SJSA1 (cell line): ENCODE measurements at regions not wholly inside any gene's neighbourhood (a gene's known extent, or its start where the extent isn't known, plus 50 kb on each side); places are given as distances from the start of the nearest gene placed in this dataset.

ENCODE experiments used
- DNase-seq, 2 experiments: peaks; one replicate each; pipeline ENCODE4 v3.0.0-alpha.2; 2015 to 2020; ENCODE audit warnings: low spot score in 2 of 2, low read depth in 1 of 2
- H3K27ac ChIP-seq: fragments of 250-450 bp; sonication (Bioruptor Pico); 2 replicates; pipeline ENCODE4 v1.5.1; 2020; ENCODE audit warnings: mild to moderate bottlenecking, moderate library complexity
- H3K27me3 ChIP-seq: fragments of 250-450 bp; sonication (Bioruptor Pico); replicated peaks from 2 replicates; pipeline ENCODE4 v1.5.1; 2020; ENCODE audit warnings: mild to moderate bottlenecking, moderate library complexity
- H3K36me3 ChIP-seq: fragments of 250-450 bp; sonication (Bioruptor Pico); 2 replicates; pipeline ENCODE4 v1.5.1; 2020; ENCODE audit warnings: mild to moderate bottlenecking
- H3K4me1 ChIP-seq: fragments of 250-450 bp; sonication (Bioruptor Pico); replicated peaks from 2 replicates; pipeline ENCODE4 v1.6.1; 2021; ENCODE audit warnings: mild to moderate bottlenecking
- H3K4me3 ChIP-seq: fragments of 250-450 bp; sonication (Bioruptor Pico); 2 replicates; pipeline ENCODE4 v1.5.1; 2020; ENCODE audit warnings: mild to moderate bottlenecking
- H3K9me3 ChIP-seq: fragments of 250-450 bp; sonication (Bioruptor Pico); replicated peaks from 2 replicates; pipeline ENCODE4 v1.5.1; 2020; ENCODE audit warnings: mild to moderate bottlenecking

DNA sequence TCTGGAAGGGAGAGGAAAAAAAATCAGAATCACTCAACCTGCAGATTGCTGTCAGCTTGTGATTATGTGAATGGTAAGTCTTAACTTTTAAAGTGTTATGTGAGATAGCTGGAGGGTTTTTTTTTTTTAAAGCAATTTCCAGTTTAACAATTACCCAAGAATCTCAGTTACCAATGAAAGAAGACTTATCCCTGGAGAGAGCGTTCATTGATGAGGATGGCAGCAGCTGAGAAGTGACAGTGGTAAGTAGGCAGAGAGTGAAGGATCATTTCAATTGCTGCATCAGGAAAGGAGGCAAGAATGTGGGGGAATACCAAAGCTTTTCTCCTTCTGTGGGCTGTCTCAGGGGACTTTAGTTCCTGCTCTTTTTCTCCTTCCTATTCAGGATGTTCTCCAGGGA is 370.2 kb upstream of the C9orf72 start:
- Histone ChIP-seq H3K36me3 (no peaks in the 10 kb centered on the region), H3K27me3 (no peaks in the 10 kb centered on the region), H3K9me3 (no peaks in the 10 kb centered on the region), H3K4me1 (no peaks in the 10 kb centered on the region), H3K4me3 (no peak overlapping the region), H3K27ac (no peak overlapping the region)
- DNase-seq: no peak

DNA sequence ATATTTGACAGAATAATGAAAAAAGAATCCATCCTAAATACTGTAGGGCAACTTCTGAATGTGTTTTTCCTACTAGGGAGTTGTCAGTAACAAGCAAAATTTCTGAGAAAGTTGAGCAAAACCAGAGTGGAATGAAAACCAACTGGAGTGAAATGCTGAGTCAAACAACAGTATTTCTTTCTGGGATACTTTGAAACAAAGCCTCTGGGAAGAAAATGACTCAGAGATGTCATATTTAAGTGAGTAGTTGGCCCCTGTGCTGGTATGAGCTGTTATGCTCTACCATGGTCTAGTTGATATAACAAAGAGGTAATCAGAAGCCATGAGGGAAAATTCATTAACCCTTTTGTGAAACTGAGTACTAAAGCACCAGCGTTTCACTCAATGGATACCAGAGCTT is 372.1 kb upstream of the C9orf72 start:
- no peak overlapping the region for H3K27ac ChIP-seq
- no peaks in the 10 kb centered on the region for H3K4me1 ChIP-seq
- no peaks in the 10 kb centered on the region for H3K36me3 ChIP-seq
- no peaks in the 10 kb centered on the region for H3K27me3 ChIP-seq
- H3K9me3 ChIP-seq: no peaks in the 10 kb centered on the region
- H3K4me3 ChIP-seq: no peak overlapping the region
- DNase-seq: no peak

DNA sequence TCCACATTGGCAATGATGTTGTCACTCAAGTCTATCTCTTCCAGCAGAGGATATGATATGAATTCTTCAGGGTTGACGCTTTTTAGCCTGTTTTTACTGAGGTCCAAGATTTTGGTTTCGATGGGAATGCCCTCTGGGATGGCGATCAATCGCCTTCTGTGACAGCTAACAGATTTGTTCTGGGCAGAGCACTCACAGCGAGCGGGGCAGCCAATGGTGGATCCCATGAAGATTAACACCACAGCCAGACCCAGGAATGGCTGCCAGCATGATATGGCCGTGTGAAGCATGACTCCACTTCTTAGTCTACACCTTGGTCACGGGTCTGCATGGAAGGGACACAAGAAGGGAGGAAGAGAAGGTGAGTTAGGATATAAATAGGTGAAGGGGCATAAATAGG is 377.1 kb upstream of the C9orf72 start:
- Histone ChIP-seq H3K4me1 (no peaks in the 10 kb centered on the region), H3K9me3 (no peaks in the 10 kb centered on the region), H3K36me3 (no peaks in the 10 kb centered on the region), H3K4me3 (no peak overlapping the region), H3K27ac (no peak overlapping the region), H3K27me3 (no peaks in the 10 kb centered on the region)
- no peak for DNase-seq

DNA sequence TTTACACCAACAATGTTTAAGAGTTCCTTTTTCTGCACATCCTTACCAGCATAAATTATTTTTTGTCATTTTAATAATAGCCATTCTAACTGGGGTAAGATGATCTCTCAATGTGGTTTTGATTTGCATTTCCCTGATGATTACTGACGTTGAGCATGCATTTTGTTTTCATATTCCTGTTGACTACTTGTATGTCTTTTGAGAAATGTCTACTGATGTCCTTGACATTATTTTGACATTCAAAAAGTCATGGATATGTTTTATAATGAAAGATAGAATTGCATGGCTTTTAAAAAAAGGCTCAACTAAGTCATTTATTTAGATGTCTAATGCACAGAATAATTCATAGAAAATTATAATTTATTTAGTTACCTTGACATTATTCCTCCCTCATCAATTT is 381.6 kb upstream of the C9orf72 start:
- Histone ChIP-seq H3K27me3 (no peaks in the 10 kb centered on the region), H3K9me3 (no peaks in the 10 kb centered on the region), H3K4me3 (no peak overlapping the region), H3K4me1 (no peaks in the 10 kb centered on the region), H3K36me3 (no peaks in the 10 kb centered on the region), H3K27ac (no peak overlapping the region)
- DNase-seq: no peak

DNA sequence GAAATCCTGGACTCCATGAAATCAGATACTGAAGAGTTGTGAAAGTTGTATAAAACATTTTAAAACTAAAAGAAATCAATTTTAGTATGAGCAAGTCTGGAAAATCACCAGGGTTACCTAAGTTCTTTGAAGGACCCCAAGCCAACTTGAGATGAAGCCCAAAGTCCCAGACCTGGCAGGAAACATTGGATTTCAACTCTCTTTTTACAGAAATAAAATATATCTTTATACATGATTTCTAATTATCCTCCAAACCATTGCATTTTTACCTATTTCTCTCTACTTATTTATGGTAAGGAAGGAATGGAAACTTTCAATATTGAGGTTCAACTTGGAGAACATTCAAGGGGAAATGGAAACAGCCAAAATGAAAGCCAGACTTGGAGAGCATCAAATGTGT is 390.6 kb upstream of the C9orf72 start:
- DNase-seq: no peak
- Histone ChIP-seq H3K36me3 (no peaks in the 10 kb centered on the region), H3K4me3 (no peak overlapping the region), H3K4me1 (no peaks in the 10 kb centered on the region), H3K27ac (no peak overlapping the region), H3K27me3 (no peaks in the 10 kb centered on the region), H3K9me3 (no peaks in the 10 kb centered on the region)

DNA sequence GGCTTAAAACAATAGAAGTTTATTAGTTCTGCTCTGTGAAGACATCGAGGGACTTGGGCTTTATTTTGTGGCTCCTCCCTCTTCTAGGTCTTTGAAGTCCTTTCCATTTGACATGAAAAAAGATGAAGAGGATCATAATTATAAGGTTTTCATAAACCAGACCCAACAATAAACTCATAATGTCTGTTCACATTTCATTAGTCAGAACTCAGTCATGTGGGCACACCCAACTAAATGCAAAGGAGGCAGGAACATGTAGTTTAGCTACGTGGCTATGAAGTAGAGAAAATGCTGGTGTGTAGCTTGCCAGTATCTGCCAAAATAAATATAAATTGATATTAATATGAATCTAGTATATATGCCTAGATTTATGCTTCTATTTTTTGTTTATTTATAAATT is 393.9 kb upstream of the C9orf72 start:
- H3K27me3 ChIP-seq: no peaks in the 10 kb centered on the region
- no peak for DNase-seq
- H3K27ac ChIP-seq: no peak overlapping the region
- no peaks in the 10 kb centered on the region for H3K36me3 ChIP-seq
- no peaks in the 10 kb centered on the region for H3K9me3 ChIP-seq
- H3K4me3 ChIP-seq: no peak overlapping the region
- H3K4me1 ChIP-seq: no peaks in the 10 kb centered on the region

DNA sequence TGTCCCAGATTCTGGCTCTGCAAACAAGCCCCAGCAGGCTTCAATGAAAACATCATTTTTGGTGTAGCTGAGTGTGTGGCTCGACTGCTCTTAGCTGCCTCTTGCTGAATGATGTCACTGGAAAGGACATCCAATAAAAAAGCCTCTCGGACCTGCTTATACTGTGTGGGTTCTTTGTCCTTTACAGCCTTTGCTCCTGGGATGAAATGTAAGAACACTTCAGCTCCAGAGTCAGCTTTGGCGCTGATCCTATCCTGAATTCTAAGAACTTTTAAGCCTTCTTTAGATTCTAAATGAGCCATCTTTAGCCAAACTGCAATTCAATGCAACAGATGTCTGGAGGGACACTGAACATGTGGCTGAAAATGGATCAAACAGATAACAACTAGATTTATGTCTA is 404.6 kb upstream of the C9orf72 start:
- no peaks in the 10 kb centered on the region for H3K9me3 ChIP-seq
- no peaks in the 10 kb centered on the region for H3K27me3 ChIP-seq
- H3K27ac ChIP-seq: no peak overlapping the region
- no peak for DNase-seq
- no peaks in the 10 kb centered on the region for H3K36me3 ChIP-seq
- no peaks in the 10 kb centered on the region for H3K4me1 ChIP-seq
- no peak overlapping the region for H3K4me3 ChIP-seq

DNA sequence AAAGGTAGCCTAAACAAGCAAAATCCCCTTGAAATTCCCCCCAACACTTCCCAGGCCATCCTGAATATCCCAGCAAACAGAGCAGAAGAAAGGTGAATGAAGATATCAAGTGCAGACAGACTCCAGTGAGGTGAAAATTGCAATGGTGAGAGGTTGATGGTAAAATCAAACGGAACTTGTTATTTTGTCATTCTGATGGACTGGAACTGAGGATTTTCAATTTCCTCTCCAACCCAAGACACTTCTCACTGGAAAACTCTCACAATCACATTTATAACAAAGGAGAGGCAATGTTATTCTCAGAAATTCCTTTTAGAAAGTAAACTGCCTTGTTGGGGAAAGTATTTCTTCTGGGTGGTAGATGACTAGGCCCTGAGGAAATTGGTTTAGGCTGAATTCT is 412.4 kb upstream of the C9orf72 start:
- no peaks in the 10 kb centered on the region for H3K9me3 ChIP-seq
- no peaks in the 10 kb centered on the region for H3K27me3 ChIP-seq
- no peaks in the 10 kb centered on the region for H3K36me3 ChIP-seq
- no peaks in the 10 kb centered on the region for H3K4me1 ChIP-seq
- H3K4me3 ChIP-seq: no peak overlapping the region
- no peak for DNase-seq
- H3K27ac ChIP-seq: no peak overlapping the region

DNA sequence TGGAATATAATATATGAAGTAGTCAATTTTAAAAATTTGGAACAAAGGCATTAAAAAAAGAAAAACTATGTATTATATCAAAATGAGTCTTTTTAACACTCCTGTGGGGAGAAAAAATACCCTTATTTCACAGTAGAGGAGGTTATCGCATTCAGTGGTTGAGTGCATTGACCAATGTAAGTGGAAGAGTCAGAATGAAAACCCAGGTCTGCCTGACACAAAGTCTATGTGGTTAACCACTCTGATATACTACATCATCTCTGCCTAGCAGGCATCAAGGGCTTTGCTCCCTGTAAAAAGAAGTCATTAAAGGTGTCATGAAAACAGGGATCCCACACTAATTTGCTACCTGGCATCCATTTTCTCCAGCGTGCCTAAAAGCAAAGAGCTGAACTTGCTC is 417.2 kb upstream of the C9orf72 start:
- Histone ChIP-seq H3K4me3 (no peak overlapping the region), H3K27ac (no peak overlapping the region), H3K4me1 (no peaks in the 10 kb centered on the region), H3K9me3 (no peaks in the 10 kb centered on the region), H3K36me3 (no peaks in the 10 kb centered on the region), H3K27me3 (no peaks in the 10 kb centered on the region)
- no peak for DNase-seq

DNA sequence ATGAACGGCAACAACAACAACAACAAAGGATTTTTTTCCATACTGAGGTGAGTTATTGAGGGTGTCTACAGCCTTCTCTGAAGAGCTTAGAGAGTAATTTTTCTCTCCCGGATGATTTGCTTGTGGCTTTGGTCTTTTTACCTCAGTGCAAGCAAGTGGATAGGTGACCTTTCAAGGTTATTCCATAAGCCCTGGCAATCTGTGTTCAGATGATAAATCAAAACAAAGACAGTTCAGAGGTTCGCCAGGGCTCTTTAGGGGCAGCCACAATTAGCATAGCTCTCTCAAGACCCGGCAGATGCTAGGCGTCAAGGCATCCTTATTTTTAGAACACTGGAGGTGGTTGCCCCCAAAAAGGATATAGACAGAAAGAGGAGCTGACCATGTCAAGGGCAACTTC is 417.9 kb upstream of the C9orf72 start:
- Histone ChIP-seq H3K9me3 (no peaks in the 10 kb centered on the region), H3K36me3 (no peaks in the 10 kb centered on the region), H3K4me3 (no peak overlapping the region), H3K27me3 (no peaks in the 10 kb centered on the region), H3K27ac (no peak overlapping the region), H3K4me1 (no peaks in the 10 kb centered on the region)
- no peak for DNase-seq

DNA sequence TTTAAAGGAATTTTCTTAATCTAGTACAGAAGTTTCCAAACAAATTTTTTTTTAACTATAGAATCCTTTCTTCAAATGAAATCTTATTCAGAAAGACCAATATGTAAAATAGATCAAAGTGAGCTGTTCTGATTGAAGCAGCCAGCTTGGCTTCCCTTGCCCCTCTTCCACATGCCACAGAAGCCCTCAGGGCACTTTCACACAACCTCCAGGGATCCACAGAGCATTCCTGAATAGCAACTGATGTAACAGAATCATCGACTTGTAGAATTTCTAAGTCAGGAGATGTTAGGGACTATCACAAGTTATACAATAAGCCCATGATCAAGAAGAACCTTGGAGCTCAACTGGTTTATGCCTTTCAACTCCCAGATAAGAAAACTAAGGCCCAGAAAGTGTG is 427.8 kb upstream of the C9orf72 start:
- Histone ChIP-seq H3K4me3 (no peak overlapping the region), H3K9me3 (no peaks in the 10 kb centered on the region), H3K27ac (no peak overlapping the region), H3K36me3 (no peaks in the 10 kb centered on the region), H3K4me1 (no peaks in the 10 kb centered on the region), H3K27me3 (no peaks in the 10 kb centered on the region)
- DNase-seq: no peak

DNA sequence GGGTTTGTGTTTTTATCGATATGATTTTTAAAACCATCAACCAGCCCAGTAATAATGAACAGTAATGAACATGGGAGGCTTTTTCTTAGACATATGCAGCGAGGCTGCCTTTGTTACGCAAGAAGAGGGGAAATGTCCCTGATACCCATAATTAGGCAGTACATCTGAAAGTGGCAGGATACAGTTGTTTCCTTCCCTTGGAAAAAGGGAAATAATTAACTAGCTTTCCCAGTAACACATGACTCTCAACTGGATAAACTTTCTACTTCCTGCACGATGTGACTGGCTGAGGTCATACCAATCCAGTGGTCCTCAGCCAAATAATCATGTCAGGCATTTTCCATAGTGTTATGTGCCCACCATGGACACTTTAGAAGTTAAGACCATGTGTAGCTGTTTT is 431.6 kb upstream of the C9orf72 start:
- Histone ChIP-seq H3K27ac (no peak overlapping the region), H3K36me3 (no peaks in the 10 kb centered on the region), H3K4me1 (no peaks in the 10 kb centered on the region), H3K9me3 (no peaks in the 10 kb centered on the region), H3K4me3 (no peak overlapping the region), H3K27me3 (no peaks in the 10 kb centered on the region)
- no peak for DNase-seq

DNA sequence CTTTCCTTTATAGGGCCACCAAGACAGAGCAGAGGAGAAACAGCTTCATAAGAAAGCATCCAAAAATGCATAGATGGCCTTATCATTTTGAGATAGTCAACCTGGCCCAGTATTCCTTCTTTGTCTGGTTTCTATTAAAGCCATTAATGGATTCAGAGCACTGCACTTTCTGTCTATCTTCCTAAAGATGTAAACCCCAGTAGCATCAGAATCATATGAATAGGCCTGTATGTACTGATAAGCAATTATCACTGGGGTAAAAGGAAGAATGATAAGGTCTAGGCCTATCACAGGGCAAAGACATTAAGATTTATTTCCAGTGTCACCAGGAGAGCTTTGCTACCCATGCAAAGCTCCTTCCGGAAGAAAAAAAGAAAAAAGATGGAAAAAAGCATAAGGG is 432.5 kb upstream of the C9orf72 start:
- Histone ChIP-seq H3K27me3 (no peaks in the 10 kb centered on the region), H3K27ac (no peak overlapping the region), H3K9me3 (no peaks in the 10 kb centered on the region), H3K36me3 (no peaks in the 10 kb centered on the region), H3K4me1 (no peaks in the 10 kb centered on the region), H3K4me3 (no peak overlapping the region)
- DNase-seq: no peak

DNA sequence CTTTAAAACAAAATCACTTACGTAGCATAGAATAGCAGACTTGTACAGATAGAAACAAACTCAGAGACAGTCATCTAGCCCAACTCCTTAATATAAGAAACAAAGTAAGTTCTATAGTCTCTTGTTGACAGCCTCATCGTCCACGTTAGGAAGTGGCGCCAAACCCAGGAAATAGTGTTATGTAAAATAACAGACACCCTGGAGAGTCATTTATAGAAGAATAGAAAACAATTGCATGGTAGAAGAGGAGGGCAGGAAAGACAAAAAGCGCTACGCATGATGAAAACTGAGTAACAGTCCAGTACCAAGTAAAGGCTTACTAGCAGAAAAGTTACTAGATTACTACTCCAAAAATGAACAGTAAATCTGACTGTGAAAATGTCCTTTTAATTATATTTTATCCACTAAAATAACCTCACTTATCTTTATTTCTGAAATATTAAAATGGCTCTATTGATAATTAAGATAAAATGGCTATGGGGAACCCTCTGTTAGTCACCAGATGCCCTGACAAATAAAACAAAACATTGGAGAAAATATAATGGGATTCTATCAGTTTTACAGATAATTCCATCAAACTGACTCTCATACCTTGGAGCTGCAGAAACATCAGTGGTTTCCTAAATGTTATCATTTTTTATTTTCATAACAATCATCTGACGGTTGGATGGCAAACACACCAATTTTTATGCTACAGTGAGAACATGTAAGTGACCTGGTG is 434.0 kb upstream of the C9orf72 start:
- Histone ChIP-seq H3K9me3 (no peaks in the 10 kb centered on the region), H3K27ac (no peak overlapping the region), H3K4me1 (no peaks in the 10 kb centered on the region), H3K4me3 (no peak overlapping the region), H3K36me3 (no peaks in the 10 kb centered on the region), H3K27me3 (no peaks in the 10 kb centered on the region)
- DNase-seq: no peak

DNA sequence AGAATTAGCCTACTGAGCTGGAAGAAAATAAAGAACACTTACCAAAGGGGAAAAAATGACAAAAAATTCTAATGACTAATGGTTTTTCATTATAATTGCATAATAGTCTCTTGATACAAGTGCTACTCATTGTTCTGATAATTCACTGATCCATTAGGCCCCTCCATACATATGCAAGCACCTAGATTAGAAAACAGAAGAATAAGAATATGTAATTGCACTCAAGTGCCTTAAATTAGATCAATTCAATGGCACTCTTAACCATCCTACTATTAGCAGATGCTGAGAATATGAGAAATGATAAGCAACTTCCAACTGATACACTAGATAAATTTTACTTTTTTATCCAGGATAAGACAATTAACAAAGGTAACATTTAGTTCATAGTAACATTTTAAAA is 440.9 kb upstream of the C9orf72 start:
- Histone ChIP-seq H3K27ac (no peak overlapping the region), H3K36me3 (no peaks in the 10 kb centered on the region), H3K9me3 (no peaks in the 10 kb centered on the region), H3K27me3 (no peaks in the 10 kb centered on the region), H3K4me3 (no peak overlapping the region), H3K4me1 (no peaks in the 10 kb centered on the region)
- DNase-seq: no peak
